D721Med (cell line): ENCODE measurements at regions not wholly inside any gene's neighbourhood (a gene's known extent, or its start where the extent isn't known, plus 50 kb on each side); places are given as distances from the start of the nearest gene placed in this dataset.

Experiments used
- DNase-seq: peaks from one replicate; pipeline ENCODE4 v3.0.0; 2011; ENCODE audit warnings: low spot score; ENCODE audit not compliant: insufficient read length
- FAIRE-seq: peaks from 2 replicates; lab custom pipeline; 2011; peaks lifted over from hg19 to GRCh38; lab: Jason Lieb, UNC
- TF ChIP-seq, protein P1 (sequence below): IDR thresholded peaks from 2 replicates; pipeline ENCODE4 v1.5.1; 2012; ENCODE audit warnings: mild to moderate bottlenecking, control low read depth; ENCODE audit not compliant: insufficient read depth; ENCODE audit errors: missing control alignments

DNA sequence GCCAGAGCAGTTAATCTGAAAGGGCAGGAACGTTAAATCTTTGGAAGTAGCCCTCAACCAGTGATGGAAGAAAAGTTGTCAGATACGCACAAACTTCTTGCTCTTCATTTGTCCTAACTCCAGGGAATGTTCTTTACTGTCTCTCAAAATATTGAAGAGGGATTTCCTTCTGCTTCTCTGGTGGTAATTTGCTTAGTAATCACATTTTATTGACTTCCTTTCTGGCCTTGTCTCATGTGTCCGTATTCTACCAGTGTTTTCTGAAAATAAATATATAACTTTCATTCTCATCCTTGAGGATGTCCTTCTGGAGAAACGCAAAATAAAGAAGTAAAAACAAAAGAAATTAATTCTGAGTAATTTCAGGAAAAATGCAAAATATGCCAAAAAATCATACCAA, 282.1 kb downstream of the CYLC2 start:
- DNase-seq (no peak), FAIRE-seq (no peak)
- TF ChIP-seq, protein P1, sequence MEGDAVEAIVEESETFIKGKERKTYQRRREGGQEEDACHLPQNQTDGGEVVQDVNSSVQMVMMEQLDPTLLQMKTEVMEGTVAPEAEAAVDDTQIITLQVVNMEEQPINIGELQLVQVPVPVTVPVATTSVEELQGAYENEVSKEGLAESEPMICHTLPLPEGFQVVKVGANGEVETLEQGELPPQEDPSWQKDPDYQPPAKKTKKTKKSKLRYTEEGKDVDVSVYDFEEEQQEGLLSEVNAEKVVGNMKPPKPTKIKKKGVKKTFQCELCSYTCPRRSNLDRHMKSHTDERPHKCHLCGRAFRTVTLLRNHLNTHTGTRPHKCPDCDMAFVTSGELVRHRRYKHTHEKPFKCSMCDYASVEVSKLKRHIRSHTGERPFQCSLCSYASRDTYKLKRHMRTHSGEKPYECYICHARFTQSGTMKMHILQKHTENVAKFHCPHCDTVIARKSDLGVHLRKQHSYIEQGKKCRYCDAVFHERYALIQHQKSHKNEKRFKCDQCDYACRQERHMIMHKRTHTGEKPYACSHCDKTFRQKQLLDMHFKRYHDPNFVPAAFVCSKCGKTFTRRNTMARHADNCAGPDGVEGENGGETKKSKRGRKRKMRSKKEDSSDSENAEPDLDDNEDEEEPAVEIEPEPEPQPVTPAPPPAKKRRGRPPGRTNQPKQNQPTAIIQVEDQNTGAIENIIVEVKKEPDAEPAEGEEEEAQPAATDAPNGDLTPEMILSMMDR = no peak

DNA sequence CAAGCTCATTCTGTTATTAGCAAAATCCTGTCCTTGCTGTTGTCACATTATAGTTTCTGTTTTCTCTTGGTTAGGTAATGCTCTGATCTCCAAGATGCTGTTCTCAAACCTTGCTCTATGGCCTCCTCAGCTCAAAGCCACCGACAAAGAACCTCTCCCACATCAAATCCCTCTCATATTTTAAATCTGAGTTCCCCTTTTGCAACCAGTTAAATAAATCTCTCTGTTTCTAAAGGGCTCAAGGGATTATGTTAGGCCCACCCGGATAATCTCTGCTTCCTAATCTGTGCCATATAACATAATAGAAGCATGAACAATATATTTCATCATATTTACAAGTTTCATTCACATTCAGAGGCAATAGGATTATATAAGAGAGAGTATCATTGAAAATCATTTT, 286.0 kb downstream of the CYLC2 start:
- FAIRE-seq (peak; percentile 81), DNase-seq (peak; percentile 8)
- TF ChIP-seq, protein P1 = no peak

DNA sequence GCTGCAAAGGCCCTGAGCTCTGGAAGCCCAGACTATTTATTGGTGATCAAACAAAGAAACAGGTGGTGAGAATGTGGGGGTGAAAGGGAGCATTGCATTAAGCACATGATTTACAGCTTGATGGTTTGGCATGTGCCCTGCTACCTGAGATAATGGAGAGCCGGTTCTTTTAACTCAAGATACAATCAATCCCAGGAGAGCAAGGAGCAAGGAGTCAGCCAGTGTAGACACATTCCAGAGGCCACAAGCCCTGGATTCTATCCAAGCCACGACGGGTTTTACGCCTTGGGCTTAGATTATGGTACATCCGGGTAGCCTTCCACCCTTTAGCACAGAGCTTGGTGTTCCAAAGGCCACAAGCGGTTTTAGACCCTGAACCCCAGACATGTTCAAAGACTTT, 292.2 kb downstream of the CYLC2 start:
- no peak for DNase-seq
- no peak for FAIRE-seq
- TF ChIP-seq, protein P1 = no peak

DNA sequence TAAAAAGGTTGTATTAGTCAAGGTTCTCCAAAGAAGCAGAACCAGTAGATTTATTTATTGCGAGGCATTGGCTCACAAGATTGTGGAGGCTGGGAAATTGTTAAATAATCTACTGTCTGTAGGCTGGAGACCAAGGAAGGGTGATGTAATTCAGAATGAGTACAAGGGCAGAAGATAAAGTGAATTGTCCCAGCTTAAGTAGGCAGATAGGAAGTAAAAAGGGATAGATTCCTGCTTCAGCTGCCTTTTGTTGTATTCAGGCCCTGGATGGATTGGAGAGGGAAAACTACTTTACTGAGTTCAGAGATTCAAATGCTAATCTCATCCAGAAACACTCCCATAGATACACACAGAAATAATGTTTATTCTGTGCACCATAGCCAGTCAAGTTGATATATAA, 301.1 kb downstream of the CYLC2 start:
- FAIRE-seq (no peak), DNase-seq (no peak)
- TF ChIP-seq, protein P1 = no peak

DNA sequence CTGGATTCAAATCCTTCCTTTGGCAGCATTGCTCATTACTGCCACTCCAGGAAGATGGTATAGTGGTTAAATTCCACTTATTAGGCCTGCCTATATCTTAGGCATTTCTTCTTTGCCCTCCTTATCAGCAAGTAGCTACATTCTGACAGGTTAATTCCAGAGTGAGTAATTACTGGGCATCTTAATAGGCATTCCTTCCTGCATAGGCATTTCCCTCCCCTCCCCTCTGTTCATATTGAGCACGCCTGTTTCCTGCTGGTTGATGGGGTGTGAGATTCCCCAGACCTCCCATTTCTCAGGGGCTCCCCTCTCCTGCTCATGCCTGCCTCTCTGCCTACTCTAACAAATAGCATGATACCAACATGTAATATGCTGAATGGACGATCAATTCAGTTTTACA, 305.9 kb downstream of the CYLC2 start:
- TF ChIP-seq, protein P1 = no peak
- FAIRE-seq (no peak), DNase-seq (no peak)

DNA sequence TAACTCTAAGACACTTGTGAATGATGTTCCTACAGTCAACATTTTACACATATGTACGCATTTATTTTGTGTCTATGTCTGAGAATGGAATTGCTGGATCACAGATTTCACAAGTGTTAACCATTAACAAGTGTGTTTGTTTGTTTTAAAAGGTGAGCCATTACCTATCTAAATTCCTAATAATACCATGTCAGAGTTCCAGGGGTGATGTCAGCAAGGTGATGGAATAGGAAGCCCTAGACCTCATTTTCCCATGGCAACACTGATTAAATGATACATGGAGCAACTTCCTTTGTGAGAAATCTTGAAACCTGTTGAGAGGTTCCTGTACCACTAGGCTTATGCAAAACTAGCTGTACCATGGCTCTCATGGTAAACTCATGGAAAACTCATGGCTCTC, 309.7 kb downstream of the CYLC2 start:
- TF ChIP-seq, protein P1 = no peak
- no peak for FAIRE-seq

DNA sequence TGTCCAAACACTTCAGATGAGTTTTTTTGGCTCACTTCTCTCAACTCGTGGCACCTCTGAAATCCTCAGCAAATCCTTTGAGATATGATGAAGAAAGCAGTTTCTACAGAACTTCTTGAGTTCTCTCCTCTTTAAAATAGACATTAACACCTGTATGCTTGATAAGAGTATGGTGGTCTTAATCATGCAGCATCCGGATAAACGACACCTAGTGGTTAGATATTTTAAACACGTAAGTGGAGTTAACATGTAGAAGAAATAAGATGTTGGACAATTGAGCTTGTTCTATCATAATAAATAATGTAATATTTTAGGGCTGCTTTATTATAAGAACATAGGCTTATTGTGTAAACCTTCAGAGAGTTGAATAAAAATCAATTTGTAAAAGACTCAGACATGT, 324.8 kb downstream of the CYLC2 start:
- no peak for DNase-seq
- TF ChIP-seq, protein P1 = peak; percentile 17
- FAIRE-seq = no peak

More for the DNA sequence above, 309.7 kb downstream of the CYLC2 start:
- no peak for DNase-seq
